Stomach (tissue), 8 donors: ENCODE measurements at regions not wholly inside any gene's neighbourhood (a gene's known extent, or its start where the extent isn't known, plus 50 kb on each side); places are given as distances from the start of the nearest gene placed in this dataset.

ENCODE experiments used
- DNase-seq, 2 donors: peaks; one replicate each; pipeline versions ENCODE4 v3.0.0 to v3.0.0-alpha.2; 2013 to 2019
- H3K27ac ChIP-seq, 5 donors: fragments of 200-600 bp in 4 of 5; sonication (generic) in 4 of 5; one replicate each; pipeline ENCODE4 v1.5.1; 2013 to 2019; ENCODE audit warnings: mild to moderate bottlenecking in 1 of 5, moderate library complexity in 1 of 5
- H3K27me3 ChIP-seq, 3 donors: fragments of 200-600 bp; sonication (generic); one replicate each; pipeline ENCODE4 v1.5.1; 2017 to 2019; ENCODE audit warnings: mixed run types in 1 of 3
- H3K36me3 ChIP-seq, 4 donors: fragments of 200-600 bp; sonication (generic); 1 replicate in 3 of 4; 2 replicates in 1 of 4; pipeline ENCODE4 v1.5.1; 2016 to 2019
- H3K4me1 ChIP-seq, 4 donors: fragments of 200-600 bp; sonication (generic); one replicate each; pipeline ENCODE4 v1.5.1; 2016 to 2019
- H3K4me3 ChIP-seq, 4 donors: fragments of 200-600 bp; sonication (generic) in 3 of 4; one replicate each; pipeline ENCODE4 v1.5.1; 2016 to 2019; ENCODE audit warnings: mild to moderate bottlenecking in 1 of 4
- H3K9me3 ChIP-seq, 4 donors: fragments of 200-600 bp; sonication (generic); one replicate each; pipeline ENCODE4 v1.5.1; 2016 to 2019
- CTCF ChIP-seq, 7 experiments: fragments of 450-650 bp in 4 of 7; fragments of 200-600 bp in 3 of 7; sonication (generic) in 3 of 7; IDR thresholded peaks; one replicate each; pipeline ENCODE4 v1.5.1; 2016 to 2019; ENCODE audit warnings: antibody characterized with exemption in 7 of 7, control low read depth in 2 of 7, mild to moderate bottlenecking in 1 of 7
- EP300 ChIP-seq: sonication (generic); formaldehyde crosslinking; IDR thresholded peaks from one replicate; pipeline ENCODE4 v1.6.1; 2017; ENCODE audit warnings: antibody characterized with exemption
- POLR2A ChIP-seq, 4 donors: fragments of 450-650 bp; IDR thresholded peaks; one replicate each; pipeline ENCODE4 v1.6.1; 2016; ENCODE audit warnings: antibody characterized with exemption in 4 of 4, control low read depth in 2 of 4, mild to moderate bottlenecking in 1 of 4, moderate library complexity in 1 of 4
- POLR2AphosphoS5 ChIP-seq, 3 donors: sonication (generic); formaldehyde crosslinking; IDR thresholded peaks; one replicate each; pipeline ENCODE4 v1.6.1; 2016; ENCODE audit warnings: antibody characterized with exemption in 3 of 3
- WGBS, 5 donors: extraction: QIAGEN DNeasy Blood & Tissue Kit in 3 of 5; methylation state at CpG; one replicate each; pipeline versions ENCODE4 v1.1.5 to v1.1.7; 2013 to 2018; 5-methylcytosine and 5-hydroxymethylcytosine counted together
- intact Hi-C: fragments of 100-400 bp; cut with DNase I; formaldehyde crosslinking; loops from one replicate; pipeline ENCODE4 v1.15.1; 2023; ENCODE audit warnings: low total_unique reads
- donor health status: healthy with polysubstance abuse.
- donor health status: Bipolar disorder and iron deficiency.
- donor health status: healthy.

- Histone ChIP-seq H3K27ac (peak overlapping the region; percentile 19 to 69 (median 31)), H3K4me3 (peak overlapping the region; percentile 23 to 42 (median 28)), H3K27me3 (no peaks in the 10 kb centered on the region), H3K4me1 (peaks cover 6 to 19% (median 12%) of the 10 kb centered on the region in 4 donors), H3K9me3 (no peaks in the 10 kb centered on the region), H3K36me3 (no peaks in the 10 kb centered on the region)
- TF ChIP-seq EP300 (no peak), POLR2AphosphoS5 (IDR thresholded peaks at IDR 0.05) (no peak), CTCF (IDR thresholded peaks at IDR 0.05) (no peak), POLR2A (IDR thresholded peaks at IDR 0.05) (no peak)
- WGBS, 5 donors: 12 to 22% (median 17%) methylated on average over 25 of the region's 25 CpGs
- intact Hi-C loops: no loop called here
- peak; percentile 52 to 84 for DNase-seq
Measured at GRCh38 chr3:72288955-72289691, 504.2 kb upstream of the PROK2 start.

- Histone ChIP-seq H3K9me3 (peaks cover 0 to 5% (median 3%) of the 10 kb centered on the region in 4 donors), H3K27ac (peak overlapping the region in 1 of 5 donors; percentile 69), H3K36me3 (no peaks in the 10 kb centered on the region), H3K27me3 (no peaks in the 10 kb centered on the region), H3K4me3 (no peak overlapping the region), H3K4me1 (peaks cover 6 to 19% (median 12%) of the 10 kb centered on the region in 4 donors)
- WGBS, 5 donors: 14 to 57% (median 25%) methylated on average over 1 of the region's 1 CpG
- no peak for TF ChIP-seq POLR2AphosphoS5 (IDR thresholded peaks at IDR 0.05)
- TF ChIP-seq EP300: no peak
- no peak for TF ChIP-seq CTCF (IDR thresholded peaks at IDR 0.05)
- no peak for TF ChIP-seq POLR2A (IDR thresholded peaks at IDR 0.05)
- no peak for DNase-seq
- intact Hi-C loops: no loop called here
Measured at GRCh38 chr3:72287956-72288355, 503.0 kb upstream of the PROK2 start.

- intact Hi-C loops: no loop called here
- Histone ChIP-seq H3K27ac (no peak overlapping the region), H3K27me3 (no peaks in the 10 kb centered on the region), H3K36me3 (no peaks in the 10 kb centered on the region), H3K9me3 (peaks cover 0 to 11% (median 5%) of the 10 kb centered on the region in 4 donors), H3K4me1 (peaks cover 6 to 19% (median 12%) of the 10 kb centered on the region in 4 donors), H3K4me3 (no peak overlapping the region)
- DNase-seq: no peak
- 95 to 99% (median 98%) methylated on average over 3 of the region's 3 CpGs for WGBS, 5 donors
- TF ChIP-seq EP300 (no peak), POLR2A (IDR thresholded peaks at IDR 0.05) (no peak), CTCF (IDR thresholded peaks at IDR 0.05) (no peak), POLR2AphosphoS5 (IDR thresholded peaks at IDR 0.05) (no peak)
Measured at GRCh38 chr3:72285502-72285901, 500.6 kb upstream of the PROK2 start.

- WGBS, 5 donors: 71 to 90% (median 79%) methylated on average over 5 of the region's 5 CpGs
Measured at GRCh38 chr3:72284471-72284870, 499.5 kb upstream of the PROK2 start.

More at GRCh38 chr3:72284471-72284870, 499.5 kb upstream of the PROK2 start:
- Histone ChIP-seq H3K36me3 (no peaks in the 10 kb centered on the region), H3K27me3 (no peaks in the 10 kb centered on the region), H3K4me1 (peaks cover 6 to 22% (median 11%) of the 10 kb centered on the region in 4 donors), H3K4me3 (no peak overlapping the region), H3K9me3 (peaks cover 0 to 11% (median 5%) of the 10 kb centered on the region in 4 donors), H3K27ac (no peak overlapping the region)
- TF ChIP-seq CTCF (IDR thresholded peaks at IDR 0.05): no peak
- no peak for TF ChIP-seq EP300
- TF ChIP-seq POLR2AphosphoS5 (IDR thresholded peaks at IDR 0.05): no peak
- TF ChIP-seq POLR2A (IDR thresholded peaks at IDR 0.05): no peak
- intact Hi-C loops: no loop called here
- no peak for DNase-seq
